Large intestine (tissue), 3 donors: ENCODE measurements at regions not wholly inside any gene's neighbourhood (a gene's known extent, or its start where the extent isn't known, plus 50 kb on each side); places are given as distances from the start of the nearest gene placed in this dataset.
"Not testable (repeated sequence)": the region's sequence is repeated elsewhere in the genome, so short reads cannot be mapped to it uniquely, and the experiment has no call there.

Experiments
- DNase-seq, 2 donors: peaks; one replicate each; pipeline versions ENCODE4 v3.0.0 to v3.0.0-alpha.2; 2013
- H3K27ac ChIP-seq: one replicate; pipeline ENCODE4 v1.5.1; 2013; ENCODE audit warnings: low read length
- H3K27me3 ChIP-seq: 2 replicates; pipeline ENCODE4 v1.6.1; 2013; ENCODE audit warnings: low read length; ENCODE audit not compliant: control insufficient read depth, insufficient read depth
- H3K36me3 ChIP-seq: 2 replicates; pipeline ENCODE4 v1.6.1; 2013; ENCODE audit warnings: low read length; ENCODE audit not compliant: control insufficient read depth, insufficient read depth
- H3K4me1 ChIP-seq: one replicate; pipeline ENCODE4 v1.6.1; 2013; ENCODE audit warnings: low read length; ENCODE audit not compliant: control insufficient read depth, insufficient read depth
- H3K4me3 ChIP-seq: one replicate; pipeline ENCODE4 v1.5.1; 2013; ENCODE audit warnings: low read length
- H3K9me3 ChIP-seq: one replicate; pipeline ENCODE4 v1.6.1; 2013; ENCODE audit warnings: mild to moderate bottlenecking, low read depth, low read length, moderate library complexity; ENCODE audit not compliant: control insufficient read depth
- WGBS: methylation state at CpG from one replicate; pipeline ENCODE4 v1.1.5; 2013; ENCODE audit warnings: low lambda C conversion rate; ENCODE audit not compliant: insufficient coverage; 5-methylcytosine and 5-hydroxymethylcytosine counted together

GRCh38 chr2:195279840-195280427 lies 377.1 kb upstream of the SLC39A10 start:
- Histone ChIP-seq H3K4me1 (no peaks in the 10 kb centered on the region), H3K4me3 (no peak overlapping the region), H3K9me3 (no peaks in the 10 kb centered on the region), H3K27ac (no peak overlapping the region), H3K36me3 (no peaks in the 10 kb centered on the region), H3K27me3 (no peaks in the 10 kb centered on the region)
- 40% methylated on average over 1 of the region's 1 CpG for WGBS
- no peak for DNase-seq

- Histone ChIP-seq H3K9me3 (no peaks in the 10 kb centered on the region), H3K27ac (no peak overlapping the region), H3K4me1 (no peaks in the 10 kb centered on the region), H3K27me3 (no peaks in the 10 kb centered on the region), H3K36me3 (no peaks in the 10 kb centered on the region), H3K4me3 (no peak overlapping the region)
- 69% methylated on average over 2 of the region's 5 CpGs for WGBS
- no peak for DNase-seq
Observed at GRCh38 chr2:195270466-195271039, 386.5 kb upstream of the SLC39A10 start.

GRCh38 chr2:195269220-195269619 lies 387.8 kb upstream of the SLC39A10 start:
- H3K4me3 ChIP-seq: no peak overlapping the region
- 20% methylated on average over 1 of the region's 6 CpGs for WGBS

GRCh38 chr2:195257979-195258378 lies 399.0 kb upstream of the SLC39A10 start:
- H3K9me3 ChIP-seq: no peaks in the 10 kb centered on the region
- no CpG with 5 or more reads among the region's 4 CpGs for WGBS

More at GRCh38 chr2:195269220-195269619, 387.8 kb upstream of the SLC39A10 start:
- Histone ChIP-seq H3K4me1 (no peaks in the 10 kb centered on the region), H3K27me3 (no peaks in the 10 kb centered on the region), H3K27ac (no peak overlapping the region), H3K36me3 (no peaks in the 10 kb centered on the region), H3K9me3 (no peaks in the 10 kb centered on the region)
- no peak for DNase-seq

GRCh38 chr2:195252018-195252417 lies 405.0 kb upstream of the SLC39A10 start:
- H3K4me3 ChIP-seq: no peak overlapping the region
- DNase-seq: no peak
- no peaks in the 10 kb centered on the region for H3K27me3 ChIP-seq
- no peaks in the 10 kb centered on the region for H3K36me3 ChIP-seq
- H3K4me1 ChIP-seq: no peaks in the 10 kb centered on the region
- WGBS: no CpG with 5 or more reads among the region's 3 CpGs
- no peak overlapping the region for H3K27ac ChIP-seq
- H3K9me3 ChIP-seq: no peaks in the 10 kb centered on the region

More at GRCh38 chr2:195257979-195258378, 399.0 kb upstream of the SLC39A10 start:
- no peak for DNase-seq
- Histone ChIP-seq H3K27ac (no peak overlapping the region), H3K4me3 (no peak overlapping the region), H3K36me3 (no peaks in the 10 kb centered on the region), H3K27me3 (no peaks in the 10 kb centered on the region), H3K4me1 (no peaks in the 10 kb centered on the region)

- no peaks in the 10 kb centered on the region for H3K36me3 ChIP-seq
Observed at GRCh38 chr2:195251214-195251613, 405.8 kb upstream of the SLC39A10 start.

GRCh38 chr2:195238826-195239225 lies 418.2 kb upstream of the SLC39A10 start:
- no peaks in the 10 kb centered on the region for H3K36me3 ChIP-seq
- no peak overlapping the region for H3K27ac ChIP-seq
- no peak for DNase-seq
- H3K4me1 ChIP-seq: no peaks in the 10 kb centered on the region
- no peaks in the 10 kb centered on the region for H3K27me3 ChIP-seq
- WGBS: 70% methylated on average over 2 of the region's 3 CpGs
- H3K9me3 ChIP-seq: no peaks in the 10 kb centered on the region
- no peak overlapping the region for H3K4me3 ChIP-seq

More at GRCh38 chr2:195251214-195251613, 405.8 kb upstream of the SLC39A10 start:
- no peak for DNase-seq
- Histone ChIP-seq H3K27me3 (no peaks in the 10 kb centered on the region), H3K27ac (no peak overlapping the region), H3K9me3 (no peaks in the 10 kb centered on the region), H3K4me1 (no peaks in the 10 kb centered on the region), H3K4me3 (no peak overlapping the region)

GRCh38 chr2:195238379-195238778 lies 418.6 kb upstream of the SLC39A10 start:
- Histone ChIP-seq H3K36me3 (no peaks in the 10 kb centered on the region), H3K4me3 (no peak overlapping the region), H3K27ac (no peak overlapping the region), H3K9me3 (no peaks in the 10 kb centered on the region), H3K27me3 (no peaks in the 10 kb centered on the region), H3K4me1 (no peaks in the 10 kb centered on the region)
- WGBS: no CpG with 5 or more reads among the region's 1 CpG
- DNase-seq: no peak

- DNase-seq, H3K4me3 ChIP-seq, H3K4me1 ChIP-seq, H3K36me3 ChIP-seq, H3K9me3 ChIP-seq, H3K27ac ChIP-seq, H3K27me3 ChIP-seq: not testable (repeated sequence)
- WGBS: no CpG with 5 or more reads among the region's 20 CpGs
Observed at GRCh38 chr2:195228547-195228946, 428.5 kb upstream of the SLC39A10 start.

- no peaks in the 10 kb centered on the region for H3K36me3 ChIP-seq
- H3K27me3 ChIP-seq: no peaks in the 10 kb centered on the region
- WGBS: no CpG with 5 or more reads among the region's 5 CpGs
- no peak for DNase-seq
- H3K4me1 ChIP-seq: no peaks in the 10 kb centered on the region
- H3K9me3 ChIP-seq: no peaks in the 10 kb centered on the region
- no peak overlapping the region for H3K27ac ChIP-seq
- no peak overlapping the region for H3K4me3 ChIP-seq
Observed at GRCh38 chr2:195214072-195214471, 443.0 kb upstream of the SLC39A10 start.

- Histone ChIP-seq H3K36me3 (no peaks in the 10 kb centered on the region), H3K4me1 (no peaks in the 10 kb centered on the region), H3K9me3 (no peaks in the 10 kb centered on the region), H3K27me3 (no peaks in the 10 kb centered on the region), H3K4me3 (no peak overlapping the region), H3K27ac (no peak overlapping the region)
- DNase-seq: no peak
- WGBS: no CpG with 5 or more reads among the region's 3 CpGs
Observed at GRCh38 chr2:195212586-195212985, 444.4 kb upstream of the SLC39A10 start.
